ENCODE measurements at regions not wholly inside any gene's neighbourhood (a gene's known extent, or its start where the extent isn't known, plus 50 kb on each side); places are given as distances from the start of the nearest gene placed in this dataset.

- no peak for TF ChIP-seq CTCF (IDR thresholded peaks at IDR 0.05; ENCODE audit: insufficient read depth, low read length)
- H3K4me3 ChIP-seq (ENCODE audit: low read depth, low read length) = no peak overlapping the region
- DNase-seq (ENCODE audit: low read depth) = no peak
Observed at GRCh38 chr13:90630716-90631115, 716.8 kb upstream of the MIR17HG start.

GRCh38 chr13:90632184-90632583 is 715.3 kb upstream of the MIR17HG start:
- TF ChIP-seq CTCF (IDR thresholded peaks at IDR 0.05; ENCODE audit: insufficient read depth, low read length) = no peak
- H3K4me3 ChIP-seq (ENCODE audit: low read depth, low read length) = no peak overlapping the region
- DNase-seq (ENCODE audit: low read depth) = no peak

- no peak for TF ChIP-seq CTCF (IDR thresholded peaks at IDR 0.05; ENCODE audit: insufficient read depth, low read length)
- H3K4me3 ChIP-seq (ENCODE audit: low read depth, low read length) = no peak overlapping the region
- peak; percentile 1 for DNase-seq (ENCODE audit: low read depth)
Observed at GRCh38 chr13:90633849-90634248, 713.6 kb upstream of the MIR17HG start.

GRCh38 chr13:90640976-90641375 is 706.5 kb upstream of the MIR17HG start:
- no peak overlapping the region for H3K4me3 ChIP-seq (ENCODE audit: low read depth, low read length)
- DNase-seq (ENCODE audit: low read depth) = peak; percentile 28
- TF ChIP-seq CTCF (IDR thresholded peaks at IDR 0.05; ENCODE audit: insufficient read depth, low read length) = no peak

GRCh38 chr13:90641884-90642283 is 705.6 kb upstream of the MIR17HG start:
- no peak for TF ChIP-seq CTCF (IDR thresholded peaks at IDR 0.05; ENCODE audit: insufficient read depth, low read length)

GRCh38 chr13:90645582-90645981 is 701.9 kb upstream of the MIR17HG start:
- H3K4me3 ChIP-seq (ENCODE audit: low read depth, low read length) = no peak overlapping the region
- DNase-seq (ENCODE audit: low read depth) = no peak
- no peak for TF ChIP-seq CTCF (IDR thresholded peaks at IDR 0.05; ENCODE audit: insufficient read depth, low read length)

More at GRCh38 chr13:90641884-90642283, 705.6 kb upstream of the MIR17HG start:
- DNase-seq (ENCODE audit: low read depth) = no peak
- H3K4me3 ChIP-seq (ENCODE audit: low read depth, low read length) = no peak overlapping the region

GRCh38 chr13:90648497-90648896 is 699.0 kb upstream of the MIR17HG start:
- TF ChIP-seq CTCF (IDR thresholded peaks at IDR 0.05; ENCODE audit: insufficient read depth, low read length) = no peak
- no peak for DNase-seq (ENCODE audit: low read depth)

More at GRCh38 chr13:90648497-90648896, 699.0 kb upstream of the MIR17HG start:
- H3K4me3 ChIP-seq (ENCODE audit: low read depth, low read length) = no peak overlapping the region
